Muscle of back (tissue), 3 donors: ENCODE measurements at regions not wholly inside any gene's neighbourhood (a gene's known extent, or its start where the extent isn't known, plus 50 kb on each side); places are given as distances from the start of the nearest gene placed in this dataset.
"Not testable (repeated sequence)": the region's sequence is repeated elsewhere in the genome, so short reads cannot be mapped to it uniquely, and the experiment has no call there.

ENCODE experiments used
- DNase-seq, 3 donors: peaks; one replicate each; pipeline versions ENCODE4 v3.0.0 to v3.0.0-alpha.2; 2013

DNA sequence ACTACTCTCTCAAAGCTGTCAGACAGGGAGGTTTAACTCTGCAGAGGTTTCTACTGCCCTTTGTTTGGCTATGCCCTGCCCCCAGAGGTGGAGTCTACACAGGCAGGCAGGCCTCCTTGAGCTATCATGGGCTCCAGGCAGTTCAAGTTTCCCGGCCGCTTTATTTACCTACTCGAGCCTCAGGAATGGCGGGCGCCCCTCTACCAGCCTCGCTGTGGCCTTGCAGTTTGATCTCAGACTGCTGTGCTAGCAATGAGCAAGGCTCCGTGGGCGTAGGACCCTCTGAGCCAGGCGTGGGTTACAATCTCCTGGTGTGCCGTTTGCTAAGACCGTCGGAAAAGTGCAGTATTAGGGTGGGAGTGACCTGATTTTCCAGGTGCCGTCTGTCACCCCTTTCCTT lies 124.3 kb downstream of the PTCHD1 start:
- DNase-seq = not testable (repeated sequence)

- DNase-seq = no peak
These were observed 130.6 kb downstream of the PTCHD1 start for GRCh38 chrX:23465105-23465791.

DNA sequence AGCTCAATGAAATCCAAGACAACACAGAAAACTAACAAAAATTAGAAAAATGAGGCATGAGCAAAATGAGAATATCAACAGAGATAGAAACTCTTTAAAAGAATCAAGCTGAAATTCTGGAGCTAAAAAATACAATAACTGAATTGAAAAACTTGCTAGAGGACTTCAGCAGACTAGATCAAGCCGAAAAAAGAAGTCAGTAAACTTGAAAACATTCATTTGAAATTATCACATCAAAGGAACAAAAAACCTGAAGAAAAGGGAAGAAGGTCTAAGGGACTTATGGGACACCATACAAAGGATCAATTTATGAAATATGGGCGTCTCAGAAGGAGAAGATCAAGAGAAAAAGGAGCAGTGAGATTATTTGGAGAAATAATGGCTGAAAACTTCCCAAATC lies 131.3 kb downstream of the PTCHD1 start:
- DNase-seq = no peak

- no peak for DNase-seq
These were observed 143.4 kb downstream of the PTCHD1 start for GRCh38 chrX:23478056-23478455.

- no peak for DNase-seq
These were observed 143.9 kb downstream of the PTCHD1 start for GRCh38 chrX:23478561-23478960.

DNA sequence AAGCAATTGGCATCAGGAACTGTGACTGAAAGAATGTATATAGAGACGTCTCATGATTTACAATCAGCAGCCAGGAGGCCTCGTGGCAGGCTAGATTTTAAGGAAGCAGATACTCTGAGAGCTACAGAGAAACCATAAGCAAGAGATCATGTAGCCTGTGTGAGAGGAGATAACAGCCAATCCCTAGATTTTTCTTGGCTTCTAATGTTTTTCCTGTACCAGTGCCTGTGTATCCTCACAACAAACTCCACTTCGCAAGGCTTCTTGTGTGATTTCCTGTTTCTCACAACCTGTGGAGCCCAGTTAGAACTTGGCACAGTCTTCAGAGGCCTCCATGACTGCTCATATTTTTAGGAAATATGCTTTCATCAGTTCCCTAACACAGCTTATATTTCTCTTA lies 147.9 kb downstream of the PTCHD1 start:
- no peak for DNase-seq

- no peak for DNase-seq
These were observed 148.7 kb downstream of the PTCHD1 start for GRCh38 chrX:23483396-23483795.

DNA sequence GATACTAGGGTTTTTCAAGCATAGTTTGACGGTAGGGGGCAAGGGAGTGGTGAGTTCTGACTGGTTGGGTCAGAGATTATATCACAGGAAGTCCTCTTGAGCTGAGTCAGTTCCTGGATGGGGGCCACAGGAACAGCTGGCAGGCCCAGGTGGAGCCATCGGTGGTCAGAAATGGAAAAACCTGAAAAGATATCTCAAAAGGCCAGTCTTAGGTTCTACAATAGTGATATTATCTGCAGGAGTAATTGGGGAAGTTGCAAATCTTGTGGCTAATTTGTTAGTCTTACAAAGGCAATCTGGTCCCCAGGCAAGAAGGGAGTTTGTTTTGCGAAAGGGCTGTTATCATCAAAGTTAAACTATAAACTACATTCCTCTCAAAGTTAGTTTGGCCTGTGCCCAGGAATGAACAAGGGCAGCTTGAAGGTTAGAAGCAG lies 159.3 kb downstream of the PTCHD1 start:
- no peak for DNase-seq

GRCh38 chrX:23494741-23495140 lies 160.1 kb downstream of the PTCHD1 start:
- DNase-seq = no peak

GRCh38 chrX:23497919-23498318 lies 163.3 kb downstream of the PTCHD1 start:
- DNase-seq = no peak

DNA sequence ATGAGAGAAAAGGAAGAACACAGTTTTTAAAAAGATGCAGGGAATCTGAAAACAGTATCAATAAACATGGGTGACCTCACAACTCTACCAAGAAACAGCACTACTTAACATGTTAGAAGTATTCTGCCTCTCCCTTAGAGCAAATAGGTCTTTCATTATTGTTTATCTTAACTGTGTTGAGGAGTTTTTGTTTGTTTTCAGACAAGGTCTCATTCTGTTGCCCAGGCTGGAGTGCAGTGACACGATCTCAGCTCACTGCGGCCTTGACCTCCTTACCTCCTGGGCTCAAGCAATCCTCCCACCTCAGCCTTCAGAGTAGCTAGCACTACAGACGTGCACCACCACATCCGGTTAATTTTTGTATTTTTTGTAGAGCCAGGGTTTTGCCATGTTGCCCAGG lies 165.3 kb upstream of the PRDX4 start:
- no peak for DNase-seq

- peak; percentile 36 to 68 (median 61) for DNase-seq
These were observed 163.3 kb upstream of the PRDX4 start for GRCh38 chrX:23503835-23504539.

DNA sequence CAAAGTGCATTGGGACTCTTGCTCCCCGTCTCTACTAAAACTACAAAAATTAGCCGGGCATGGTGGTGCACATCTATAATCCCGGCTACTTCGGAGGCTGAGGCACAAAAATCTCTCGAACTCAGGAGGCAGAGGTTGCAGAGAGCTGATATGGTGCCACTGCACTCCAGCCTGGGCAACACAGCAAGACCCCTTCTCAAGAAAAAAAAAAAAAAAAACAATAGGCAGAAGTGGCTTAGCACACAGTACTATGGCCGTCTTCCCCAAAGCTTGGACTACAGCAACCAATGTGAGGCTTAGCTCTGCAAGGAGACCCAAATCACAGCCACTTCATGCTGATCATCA lies 162.8 kb upstream of the PRDX4 start:
- DNase-seq = no peak

GRCh38 chrX:23504895-23505294 lies 162.4 kb upstream of the PRDX4 start:
- DNase-seq = no peak

- DNase-seq = no peak
These were observed 161.6 kb upstream of the PRDX4 start for GRCh38 chrX:23505531-23506303.

- DNase-seq = no peak
These were observed 158.0 kb upstream of the PRDX4 start for GRCh38 chrX:23509256-23509655.

GRCh38 chrX:23511793-23512192 lies 155.5 kb upstream of the PRDX4 start:
- peak in 1 of 3 donors; percentile 2 for DNase-seq

DNA sequence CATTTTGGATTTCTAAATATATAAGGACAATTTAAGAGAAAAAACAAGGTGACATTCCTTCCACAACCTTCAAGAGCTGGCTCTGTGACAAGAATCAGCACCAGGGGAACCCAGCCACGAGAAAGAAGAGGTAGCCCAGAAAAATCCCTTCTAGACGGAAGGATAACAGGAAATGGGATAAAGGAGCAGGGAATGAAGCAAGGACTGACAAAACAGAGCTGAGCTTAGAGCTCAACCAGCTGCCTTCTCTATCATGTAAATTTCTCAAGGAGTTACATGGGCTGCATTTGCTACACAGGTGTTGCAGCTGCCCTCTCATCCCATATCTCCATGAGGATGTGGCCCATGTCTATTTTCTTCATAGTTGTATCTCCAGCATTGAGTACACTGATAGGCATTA lies 154.2 kb upstream of the PRDX4 start:
- no peak for DNase-seq

- DNase-seq = no peak
These were observed 153.2 kb upstream of the PRDX4 start for GRCh38 chrX:23514082-23514481.

- DNase-seq = no peak
These were observed 152.3 kb upstream of the PRDX4 start for GRCh38 chrX:23515028-23515427.

GRCh38 chrX:23523026-23523657 lies 144.2 kb upstream of the PRDX4 start:
- DNase-seq = not testable (repeated sequence)

DNA sequence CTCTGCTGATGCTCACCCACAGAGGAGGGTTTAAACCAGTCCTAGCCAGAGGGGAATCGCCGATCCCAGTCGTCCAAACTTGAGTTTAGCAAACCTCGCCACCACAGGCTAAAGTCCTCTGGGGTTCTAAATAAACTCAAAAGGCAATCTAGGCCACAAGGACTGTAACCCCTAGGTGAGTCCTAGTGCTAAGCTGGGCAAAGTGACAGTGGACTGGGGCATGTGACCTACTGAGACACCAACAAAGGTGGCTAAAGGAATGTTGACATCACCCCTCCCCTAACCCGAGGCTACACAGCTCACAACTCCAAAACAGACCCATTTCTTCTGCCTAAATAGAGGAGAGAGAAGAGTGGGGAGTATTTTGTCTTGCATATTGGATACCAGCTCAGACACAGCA lies 142.8 kb upstream of the PRDX4 start:
- DNase-seq = no peak

GRCh38 chrX:23525531-23525930 lies 141.8 kb upstream of the PRDX4 start:
- no peak for DNase-seq
